GM18861 (cell line): ENCODE measurements at regions not wholly inside any gene's neighbourhood (a gene's known extent, or its start where the extent isn't known, plus 50 kb on each side); places are given as distances from the start of the nearest gene placed in this dataset.
"Not testable (repeated sequence)": the region's sequence is repeated elsewhere in the genome, so short reads cannot be mapped to it uniquely, and the experiment has no call there.

ENCODE experiments used
- ATAC-seq: cut with Tn5 transposase; IDR thresholded peaks from one replicate; pipeline ENCODE4 v1.9.1; 2021; ENCODE audit not compliant: unreplicated experiment

- ATAC-seq: no peak
These were observed 83.2 kb downstream of the MANEA start for GRCh38 chr6:95660544-95660943.

GRCh38 chr6:95670011-95670463 is 92.7 kb downstream of the MANEA start:
- no peak for ATAC-seq

- no peak for ATAC-seq
These were observed 98.8 kb downstream of the MANEA start for GRCh38 chr6:95676011-95676628.

GRCh38 chr6:95679981-95680380 is 102.6 kb downstream of the MANEA start:
- no peak for ATAC-seq

GRCh38 chr6:95681736-95682135 is 104.4 kb downstream of the MANEA start:
- no peak for ATAC-seq

GRCh38 chr6:95682476-95682875 is 105.1 kb downstream of the MANEA start:
- ATAC-seq: no peak

- ATAC-seq: no peak
These were observed 108.5 kb downstream of the MANEA start for GRCh38 chr6:95685822-95686221.

GRCh38 chr6:95686272-95686671 is 108.9 kb downstream of the MANEA start:
- no peak for ATAC-seq

- no peak for ATAC-seq
These were observed 109.6 kb downstream of the MANEA start for GRCh38 chr6:95686895-95687294.

- ATAC-seq: no peak
These were observed 110.5 kb downstream of the MANEA start for GRCh38 chr6:95687839-95688238.

- peak; percentile 70 for ATAC-seq
These were observed 113.0 kb downstream of the MANEA start for GRCh38 chr6:95690328-95690727.

GRCh38 chr6:95693108-95693507 is 115.8 kb downstream of the MANEA start:
- no peak for ATAC-seq

GRCh38 chr6:95698271-95698670 is 120.9 kb downstream of the MANEA start:
- ATAC-seq: no peak

- no peak for ATAC-seq
These were observed 146.3 kb downstream of the MANEA start for GRCh38 chr6:95723638-95724037.

GRCh38 chr6:95725344-95725743 is 148.0 kb downstream of the MANEA start:
- no peak for ATAC-seq

GRCh38 chr6:95740157-95740556 is 162.8 kb downstream of the MANEA start:
- ATAC-seq: no peak

GRCh38 chr6:95741045-95741444 is 163.7 kb downstream of the MANEA start:
- ATAC-seq: no peak

- no peak for ATAC-seq
These were observed 165.5 kb downstream of the MANEA start for GRCh38 chr6:95742767-95743289.

- ATAC-seq: no peak
These were observed 166.3 kb downstream of the MANEA start for GRCh38 chr6:95743591-95743990.

- ATAC-seq: not testable (repeated sequence)
These were observed 181.1 kb downstream of the MANEA start for GRCh38 chr6:95758236-95759069.

- no peak for ATAC-seq
These were observed 190.6 kb downstream of the MANEA start for GRCh38 chr6:95767897-95768463.

GRCh38 chr6:95768539-95768938 is 191.2 kb downstream of the MANEA start:
- no peak for ATAC-seq
